ENCODE measurements at regions not wholly inside any gene's neighbourhood (a gene's known extent, or its start where the extent isn't known, plus 50 kb on each side); places are given as distances from the start of the nearest gene placed in this dataset.
"Not testable (repeated sequence)": the region's sequence is repeated elsewhere in the genome, so short reads cannot be mapped to it uniquely, and the experiment has no call there.

DNA sequence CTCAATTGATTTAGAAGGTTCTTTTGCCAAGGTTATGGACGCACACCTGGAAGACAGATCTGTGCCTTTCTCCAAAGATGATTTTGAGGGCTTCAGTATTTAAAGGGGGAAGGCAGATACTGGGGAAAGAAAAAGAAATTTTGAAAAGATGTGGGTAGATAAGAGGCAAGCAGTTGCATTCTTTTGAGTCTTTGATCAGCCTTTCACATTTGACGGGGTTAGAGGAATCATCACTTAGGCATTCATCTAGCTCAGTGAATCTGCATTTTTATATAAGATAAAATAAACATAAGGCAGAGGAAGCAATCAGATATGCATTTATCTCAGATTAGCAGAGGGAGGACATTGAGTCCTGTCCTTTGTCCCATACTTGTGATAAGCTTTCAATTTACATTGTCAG is 243.4 kb upstream of the RAI14 start:
- Histone ChIP-seq H3K9me3 (ENCODE audit: control insufficient read depth in 2 of 3, insufficient read depth in 1 of 3, low read length in 3 of 3) (no peaks in the 10 kb centered on the region), H3K36me3 (ENCODE audit: control insufficient read depth in 2 of 3, insufficient read depth in 3 of 3, low read length in 3 of 3) (no peaks in the 10 kb centered on the region), H3K4me1 (ENCODE audit: control insufficient read depth in 2 of 3, insufficient read depth in 2 of 3, low read depth in 1 of 3, low read length in 3 of 3) (no peaks in the 10 kb centered on the region), H3K4me3 (ENCODE audit: low read length in 3 of 3) (no peak overlapping the region), H3K27me3 (ENCODE audit: control insufficient read depth, insufficient read depth, low read length) (no peaks in the 10 kb centered on the region), H3K27ac (ENCODE audit: low read depth in 2 of 2, low read length in 2 of 2) (no peak overlapping the region), H3K9ac (ENCODE audit: low read length in 3 of 3) (no peak overlapping the region)
- TF ChIP-seq, protein P1, sequence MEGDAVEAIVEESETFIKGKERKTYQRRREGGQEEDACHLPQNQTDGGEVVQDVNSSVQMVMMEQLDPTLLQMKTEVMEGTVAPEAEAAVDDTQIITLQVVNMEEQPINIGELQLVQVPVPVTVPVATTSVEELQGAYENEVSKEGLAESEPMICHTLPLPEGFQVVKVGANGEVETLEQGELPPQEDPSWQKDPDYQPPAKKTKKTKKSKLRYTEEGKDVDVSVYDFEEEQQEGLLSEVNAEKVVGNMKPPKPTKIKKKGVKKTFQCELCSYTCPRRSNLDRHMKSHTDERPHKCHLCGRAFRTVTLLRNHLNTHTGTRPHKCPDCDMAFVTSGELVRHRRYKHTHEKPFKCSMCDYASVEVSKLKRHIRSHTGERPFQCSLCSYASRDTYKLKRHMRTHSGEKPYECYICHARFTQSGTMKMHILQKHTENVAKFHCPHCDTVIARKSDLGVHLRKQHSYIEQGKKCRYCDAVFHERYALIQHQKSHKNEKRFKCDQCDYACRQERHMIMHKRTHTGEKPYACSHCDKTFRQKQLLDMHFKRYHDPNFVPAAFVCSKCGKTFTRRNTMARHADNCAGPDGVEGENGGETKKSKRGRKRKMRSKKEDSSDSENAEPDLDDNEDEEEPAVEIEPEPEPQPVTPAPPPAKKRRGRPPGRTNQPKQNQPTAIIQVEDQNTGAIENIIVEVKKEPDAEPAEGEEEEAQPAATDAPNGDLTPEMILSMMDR (IDR thresholded peaks at IDR 0.05; ENCODE audit: borderline replicate concordance, extremely low read depth, insufficient read depth): no peak
- no peak for DNase-seq
- FAIRE-seq: no peak
- intact Hi-C loops (cut with DNase I): no loop called here

DNA sequence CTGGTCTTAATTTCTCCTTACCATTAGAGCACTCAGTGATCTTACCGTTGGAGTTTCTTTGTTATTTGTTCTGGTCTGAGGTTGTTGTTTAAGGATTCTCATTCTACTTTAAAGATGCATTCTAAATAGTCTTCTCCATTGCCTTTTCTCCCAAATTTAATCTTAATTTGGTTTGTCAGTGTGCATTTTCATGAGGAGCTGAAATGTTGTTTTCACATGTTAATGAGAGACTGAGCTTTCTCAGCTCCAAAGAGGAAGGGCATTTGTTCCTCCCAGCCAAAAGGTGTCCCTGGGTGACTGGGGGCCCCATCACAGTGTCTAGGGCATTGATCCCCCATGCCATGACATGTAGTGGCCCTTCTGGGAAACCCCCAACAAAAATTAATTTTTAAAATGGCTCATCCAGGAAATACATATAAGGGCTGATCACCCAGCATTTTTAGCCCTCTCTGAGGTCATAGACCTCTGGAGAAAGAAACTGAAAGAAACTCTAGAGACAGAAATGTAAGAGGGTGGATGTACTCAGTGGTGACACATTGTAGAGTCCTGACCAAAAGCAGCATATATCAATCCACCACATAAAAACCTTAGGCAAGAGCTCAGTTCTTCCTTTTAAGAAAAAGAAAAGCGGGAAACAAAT is 240.4 kb upstream of the RAI14 start:
- Histone ChIP-seq H3K9ac (ENCODE audit: low read length in 3 of 3) (no peak overlapping the region), H3K36me3 (ENCODE audit: control insufficient read depth in 2 of 3, insufficient read depth in 3 of 3, low read length in 3 of 3) (no peaks in the 10 kb centered on the region), H3K27me3 (ENCODE audit: control insufficient read depth, insufficient read depth, low read length) (no peaks in the 10 kb centered on the region), H3K27ac (ENCODE audit: low read depth in 2 of 2, low read length in 2 of 2) (no peak overlapping the region), H3K9me3 (ENCODE audit: control insufficient read depth in 2 of 3, insufficient read depth in 1 of 3, low read length in 3 of 3) (peaks cover 0 to 4% (median 0%) of the 10 kb centered on the region in 3 donors), H3K4me1 (ENCODE audit: control insufficient read depth in 2 of 3, insufficient read depth in 2 of 3, low read depth in 1 of 3, low read length in 3 of 3) (no peaks in the 10 kb centered on the region), H3K4me3 (ENCODE audit: low read length in 3 of 3) (no peak overlapping the region)
- TF ChIP-seq, protein P1 (IDR thresholded peaks at IDR 0.05; ENCODE audit: borderline replicate concordance, extremely low read depth, insufficient read depth): no peak
- no peak for FAIRE-seq
- DNase-seq: no peak
- intact Hi-C loops (cut with DNase I): no loop called here

DNA sequence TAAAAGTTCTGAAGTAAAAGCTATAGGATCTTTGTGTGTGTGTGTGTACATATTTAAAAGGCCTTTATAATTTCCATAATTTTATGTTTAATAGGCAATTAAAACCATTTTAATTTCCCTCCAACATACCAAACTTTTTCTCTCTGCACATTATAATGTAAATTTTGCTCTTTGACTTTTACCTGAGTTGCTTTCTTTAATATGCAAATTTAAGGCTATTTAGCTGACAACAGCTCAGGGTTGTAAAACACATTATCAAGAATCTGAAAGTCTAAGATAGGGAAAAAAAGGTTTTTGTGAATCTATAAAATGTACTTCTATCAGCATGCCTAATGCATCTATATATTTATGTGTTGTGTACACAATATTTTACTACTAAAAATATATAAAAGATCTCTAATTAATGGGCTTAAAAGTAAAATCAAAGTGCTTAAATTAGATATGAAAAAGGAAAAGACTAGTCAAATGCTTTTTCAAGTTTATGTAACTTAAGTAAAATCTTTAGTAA is 239.6 kb upstream of the RAI14 start:
- no peak overlapping the region for H3K9ac ChIP-seq (ENCODE audit: low read length in 3 of 3)
- H3K36me3 ChIP-seq (ENCODE audit: control insufficient read depth in 2 of 3, insufficient read depth in 3 of 3, low read length in 3 of 3): no peaks in the 10 kb centered on the region
- H3K4me1 ChIP-seq (ENCODE audit: control insufficient read depth in 2 of 3, insufficient read depth in 2 of 3, low read depth in 1 of 3, low read length in 3 of 3): no peaks in the 10 kb centered on the region
- no peak overlapping the region for H3K4me3 ChIP-seq (ENCODE audit: low read length in 3 of 3)
- intact Hi-C loops (cut with DNase I): no loop called here
- DNase-seq (no peak), FAIRE-seq (no peak)
- TF ChIP-seq, protein P1 (IDR thresholded peaks at IDR 0.05; ENCODE audit: borderline replicate concordance, extremely low read depth, insufficient read depth): no peak
- H3K27ac ChIP-seq (ENCODE audit: low read depth in 2 of 2, low read length in 2 of 2): no peak overlapping the region
- H3K9me3 ChIP-seq (ENCODE audit: control insufficient read depth in 2 of 3, insufficient read depth in 1 of 3, low read length in 3 of 3): peaks cover 0 to 4% (median 0%) of the 10 kb centered on the region in 3 donors
- H3K27me3 ChIP-seq (ENCODE audit: control insufficient read depth, insufficient read depth, low read length): no peaks in the 10 kb centered on the region

DNA sequence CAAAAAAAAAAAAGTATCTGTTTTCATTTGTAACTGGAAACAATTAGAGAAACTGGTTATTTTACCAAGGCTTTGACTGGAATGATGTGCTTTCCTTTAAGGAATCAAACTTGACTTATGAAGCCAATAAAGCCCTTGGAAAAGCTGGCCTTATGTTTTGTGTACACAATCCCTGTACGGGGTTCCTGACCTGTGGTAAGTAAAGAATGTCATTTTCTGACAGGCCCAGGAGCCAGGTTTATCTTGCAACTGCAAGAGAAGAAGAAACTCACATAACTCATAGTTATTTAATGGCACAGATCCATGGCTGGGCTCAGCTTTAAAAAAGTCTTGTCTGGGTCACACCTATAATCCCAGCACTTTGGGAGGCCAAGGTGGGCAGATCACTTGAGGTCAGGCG is 235.9 kb upstream of the RAI14 start:
- H3K4me3 ChIP-seq (ENCODE audit: low read length in 3 of 3); intact Hi-C loops (cut with DNase I); H3K9me3 ChIP-seq (ENCODE audit: control insufficient read depth in 2 of 3, insufficient read depth in 1 of 3, low read length in 3 of 3); H3K9ac ChIP-seq (ENCODE audit: low read length in 3 of 3); H3K4me1 ChIP-seq (ENCODE audit: control insufficient read depth in 2 of 3, insufficient read depth in 2 of 3, low read depth in 1 of 3, low read length in 3 of 3); H3K27me3 ChIP-seq (ENCODE audit: control insufficient read depth, insufficient read depth, low read length); FAIRE-seq; DNase-seq; H3K36me3 ChIP-seq (ENCODE audit: control insufficient read depth in 2 of 3, insufficient read depth in 3 of 3, low read length in 3 of 3); H3K27ac ChIP-seq (ENCODE audit: low read depth in 2 of 2, low read length in 2 of 2): not testable (repeated sequence)
